NK-92 (cell line): ENCODE measurements at regions not wholly inside any gene's neighbourhood (a gene's known extent, or its start where the extent isn't known, plus 50 kb on each side); places are given as distances from the start of the nearest gene placed in this dataset.
"Not testable (repeated sequence)": the region's sequence is repeated elsewhere in the genome, so short reads cannot be mapped to it uniquely, and the experiment has no call there.

Experiments used
- DNase-seq: peaks from one replicate; lab custom pipeline; 2025; ENCODE audit not compliant: unreplicated experiment; lab: John Stamatoyannopoulos, UW

DNA sequence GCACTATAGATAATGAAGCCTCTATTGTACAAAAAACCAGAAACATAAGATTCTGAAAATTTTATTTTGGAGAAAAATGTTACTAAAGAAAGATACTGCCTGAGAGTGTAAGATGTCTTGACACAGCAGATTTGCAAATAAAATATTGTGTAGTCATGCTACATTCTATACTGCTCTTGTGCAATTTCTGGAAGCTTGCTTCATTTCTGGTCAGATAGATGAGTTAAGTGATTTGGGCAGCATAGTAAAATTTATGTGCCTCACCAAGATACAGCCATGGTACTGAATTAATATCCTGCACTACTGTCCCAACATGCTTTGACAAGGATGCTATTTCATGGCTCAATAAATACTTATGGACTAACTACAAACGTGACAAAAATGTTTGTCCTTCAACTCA lies 55.1 kb upstream of the STARD13 start:
- no peak for DNase-seq

DNA sequence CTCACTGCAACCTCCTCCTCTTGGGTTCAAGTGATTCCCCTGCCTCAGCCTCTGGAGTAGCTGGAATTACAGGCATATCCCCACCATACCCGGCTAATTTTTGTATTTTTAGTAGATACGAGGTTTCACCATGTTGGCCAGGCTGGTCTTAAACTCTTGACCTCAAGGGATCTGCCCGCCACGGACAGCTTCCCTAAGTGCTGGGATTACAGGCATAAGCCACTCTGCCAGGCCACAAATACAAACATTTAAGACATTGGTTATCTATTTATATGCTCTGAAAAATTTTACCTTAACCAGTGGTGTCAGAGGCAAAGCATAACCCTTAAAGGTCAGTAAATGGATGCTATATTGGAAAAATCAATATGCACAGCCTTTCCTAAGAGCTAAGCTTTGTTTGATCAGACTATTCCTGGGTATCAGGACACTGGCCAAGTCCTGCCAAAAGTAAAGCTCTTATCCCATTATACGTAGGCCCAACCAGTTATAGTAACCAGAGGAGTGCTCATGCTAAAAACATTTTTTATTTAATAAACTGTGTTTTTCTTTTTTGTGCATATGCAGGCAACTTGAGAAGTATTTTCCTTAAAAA lies 56.4 kb upstream of the STARD13 start:
- no peak for DNase-seq

DNA sequence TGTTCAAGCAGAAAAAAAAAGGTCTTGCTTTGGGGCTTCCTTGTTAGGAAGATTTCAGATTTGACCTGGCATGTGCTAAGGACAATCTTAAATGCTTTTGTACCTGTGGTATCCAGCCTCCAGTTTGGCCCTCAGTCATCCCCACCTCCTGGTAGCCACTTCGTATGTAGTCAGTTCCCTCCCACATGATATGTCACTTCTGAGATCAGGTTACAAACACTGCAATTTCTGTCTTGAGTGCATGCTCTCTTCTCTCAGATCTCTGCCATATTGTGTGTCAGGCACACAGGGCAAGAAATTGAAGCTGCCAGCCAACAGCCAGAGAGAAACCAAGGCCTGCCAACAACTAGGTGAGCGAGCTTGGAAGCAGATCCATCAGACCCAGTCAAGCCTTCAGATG lies 60.3 kb upstream of the STARD13 start:
- DNase-seq: no peak

DNA sequence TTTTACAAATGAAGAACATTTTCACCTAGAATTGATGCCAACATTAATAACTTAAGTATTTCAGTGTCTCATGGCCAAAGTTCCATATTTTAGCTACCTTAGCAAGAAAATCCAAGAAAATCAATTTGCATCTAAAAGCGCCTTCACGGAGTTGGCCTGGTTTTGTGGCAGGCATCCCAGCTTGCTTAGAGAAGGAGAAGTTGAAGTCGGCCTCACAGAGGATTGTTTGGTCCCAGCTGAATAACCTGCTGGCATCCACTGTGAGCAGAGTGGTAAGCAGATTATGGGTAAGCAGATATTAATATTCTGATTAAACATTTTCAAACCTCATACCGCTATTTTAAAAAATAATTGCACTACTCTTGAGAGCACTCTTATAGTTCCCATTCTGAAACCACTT lies 62.3 kb upstream of the STARD13 start:
- no peak for DNase-seq

DNA sequence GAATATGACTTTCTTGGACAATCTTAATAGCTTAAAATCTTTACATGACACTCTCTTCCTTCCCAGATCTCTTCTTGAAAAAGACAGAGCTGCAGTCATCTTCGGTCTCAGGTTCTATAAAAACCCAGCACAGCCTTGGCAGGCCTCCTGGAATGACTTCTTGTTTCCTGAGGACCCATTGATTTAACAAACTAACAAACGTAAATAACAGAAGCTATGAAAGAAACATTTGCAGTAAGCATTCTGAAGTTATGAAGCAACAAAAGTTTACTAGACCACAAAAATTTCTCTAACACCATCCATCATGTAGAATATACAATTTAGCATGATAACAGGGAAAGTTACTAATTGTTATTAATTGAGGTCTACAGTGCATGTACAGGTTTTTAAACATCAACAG lies 62.8 kb upstream of the STARD13 start:
- DNase-seq: no peak

DNA sequence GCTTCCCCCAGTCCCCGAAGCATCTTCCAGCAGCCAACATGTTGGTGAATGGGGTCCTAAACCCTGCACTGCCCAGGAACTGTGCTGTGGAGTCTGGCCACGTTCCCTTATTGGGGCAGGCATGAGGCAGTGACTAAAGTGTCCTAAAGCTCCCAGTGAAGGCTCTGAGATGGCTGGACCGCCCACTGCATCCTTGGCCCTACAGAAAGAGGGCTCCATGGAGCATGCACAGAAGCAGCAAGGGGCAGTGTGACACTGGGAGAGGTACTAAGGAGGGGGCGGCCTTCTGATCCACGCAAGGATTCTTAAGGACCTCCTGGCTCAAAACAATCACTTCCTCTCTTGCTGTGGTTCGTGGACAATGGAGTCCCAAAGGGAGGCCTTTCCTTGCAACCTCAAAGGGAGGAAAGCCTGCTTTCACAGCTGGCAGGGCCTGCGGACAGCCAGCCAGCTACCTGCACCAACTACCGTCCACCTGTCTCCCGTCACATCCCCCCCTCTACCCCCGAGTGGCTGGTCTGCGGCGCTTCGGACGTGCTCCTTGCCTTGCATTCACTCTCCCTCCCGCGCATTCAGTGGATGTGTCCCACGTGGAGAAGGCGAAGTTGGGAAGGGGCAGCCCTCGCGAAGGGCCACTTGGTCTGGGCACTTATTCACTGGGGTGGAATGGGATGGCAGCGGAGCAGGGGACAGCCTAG lies 63.9 kb upstream of the STARD13 start:
- DNase-seq: no peak

DNA sequence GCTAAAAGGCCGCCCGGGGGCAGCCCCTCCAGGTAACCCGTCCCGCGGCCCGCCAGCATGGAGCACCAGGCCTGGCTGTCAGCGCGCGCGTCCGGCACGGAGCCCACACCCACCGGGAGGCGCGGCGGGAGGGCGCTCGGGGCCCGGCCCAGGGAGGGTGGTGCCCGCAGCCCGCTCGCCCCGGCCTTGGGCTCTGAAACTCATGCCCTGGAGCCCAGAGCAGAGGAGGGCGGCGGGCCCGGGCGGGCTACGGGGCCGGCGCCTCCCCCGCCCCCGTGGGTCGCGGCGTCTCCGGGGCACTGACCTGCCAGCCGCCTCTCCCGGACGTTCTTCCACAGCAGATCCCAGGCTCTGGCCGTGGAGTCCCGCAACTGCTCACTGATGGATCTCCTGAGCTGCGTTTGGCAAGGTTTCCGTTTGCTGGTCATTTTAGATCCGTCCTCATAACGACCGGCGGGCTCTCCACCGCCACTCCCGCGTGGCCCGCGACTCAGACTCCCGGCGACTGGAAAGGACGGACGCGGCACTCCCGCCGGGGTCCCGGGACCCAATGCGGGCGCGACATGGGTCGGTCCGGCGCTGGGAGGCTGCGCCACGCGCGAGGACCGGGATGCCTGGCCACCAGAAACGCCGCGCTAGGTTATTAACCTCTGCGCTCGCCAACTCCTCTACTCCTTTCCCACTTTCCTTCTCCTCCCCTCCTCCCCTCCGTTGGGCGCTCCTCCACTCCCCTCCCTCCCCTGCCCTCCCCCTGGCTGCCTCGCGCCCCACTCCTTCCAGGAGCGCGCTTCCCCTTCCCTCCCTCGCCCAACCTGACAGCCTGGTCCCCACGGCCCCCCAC lies 64.7 kb upstream of the STARD13 start:
- DNase-seq: no peak

DNA sequence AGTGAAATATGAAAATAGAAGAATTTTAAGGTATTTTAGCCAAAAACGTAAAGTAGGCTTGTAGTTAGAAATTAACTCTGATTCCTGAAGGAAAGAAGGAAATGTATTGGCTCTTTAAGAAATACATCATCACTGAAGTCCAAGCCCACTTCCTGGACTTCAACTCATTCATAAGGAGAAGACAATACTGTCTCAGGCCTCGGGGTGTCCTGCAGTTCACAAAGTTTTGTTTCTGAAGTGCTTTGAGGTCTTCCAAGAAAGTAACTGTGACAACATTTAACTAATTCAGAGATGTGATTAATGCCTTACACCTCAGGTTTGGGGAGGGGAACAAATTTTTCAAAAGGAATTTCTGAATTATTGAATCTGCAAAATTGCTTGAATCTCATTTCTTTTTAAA lies 65.8 kb upstream of the STARD13 start:
- DNase-seq: no peak

DNA sequence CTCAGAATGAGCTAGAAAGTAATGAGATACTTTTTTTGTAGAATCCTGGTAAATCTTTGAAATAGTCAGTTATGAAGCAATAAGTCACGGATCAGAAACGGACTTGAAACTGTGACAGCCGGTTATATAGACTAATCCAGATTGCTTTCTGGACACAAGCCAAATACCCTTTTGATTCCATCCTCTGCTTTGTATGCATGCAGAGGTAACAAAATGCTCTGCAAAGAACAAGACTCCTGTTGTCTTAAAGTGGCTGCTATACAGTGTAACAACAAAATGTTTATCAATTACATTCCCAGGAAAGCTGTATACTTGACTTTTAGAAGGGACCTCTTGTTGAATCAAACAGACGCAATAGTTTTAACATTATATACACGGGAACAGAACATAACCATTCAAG lies 66.5 kb upstream of the STARD13 start:
- DNase-seq: no peak

DNA sequence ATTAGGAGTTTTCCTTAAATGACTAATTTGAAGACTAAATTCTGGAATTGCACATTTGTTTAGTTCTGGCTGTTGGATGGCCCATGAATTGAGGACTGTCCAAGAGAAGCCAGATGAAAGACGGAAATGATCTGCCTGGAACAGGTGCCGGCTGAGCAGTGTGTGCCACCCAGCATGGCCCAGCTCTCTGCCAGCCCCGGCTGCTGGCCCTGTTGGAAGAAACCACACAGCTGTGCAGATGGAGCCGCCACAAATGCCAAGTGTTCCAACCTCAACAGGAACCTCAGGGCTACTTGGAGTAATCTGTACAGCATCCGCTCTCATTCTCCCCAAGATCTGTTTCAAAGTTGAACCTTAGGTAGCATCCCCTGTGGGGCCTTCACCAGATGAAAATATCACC lies 67.0 kb upstream of the STARD13 start:
- DNase-seq: no peak

DNA sequence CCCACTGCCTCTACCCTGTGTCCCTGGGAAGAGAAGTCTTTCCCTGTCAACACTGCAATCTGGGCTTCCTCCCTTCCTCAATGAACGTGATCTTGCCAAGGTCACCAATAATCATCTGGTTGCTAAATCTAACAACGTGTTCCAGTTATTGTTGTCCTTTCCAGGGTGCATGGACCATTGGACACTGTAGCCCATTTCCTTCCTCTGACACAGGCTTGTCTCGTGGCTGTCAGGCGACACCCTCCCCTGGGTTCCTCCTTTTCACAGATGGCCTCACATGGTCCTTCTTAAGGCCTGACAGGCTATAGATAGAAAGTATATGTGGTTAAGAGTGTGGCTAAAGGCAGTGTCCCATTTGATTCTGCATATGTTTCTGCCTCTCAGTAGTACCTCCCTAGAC lies 67.7 kb upstream of the STARD13 start:
- no peak for DNase-seq

DNA sequence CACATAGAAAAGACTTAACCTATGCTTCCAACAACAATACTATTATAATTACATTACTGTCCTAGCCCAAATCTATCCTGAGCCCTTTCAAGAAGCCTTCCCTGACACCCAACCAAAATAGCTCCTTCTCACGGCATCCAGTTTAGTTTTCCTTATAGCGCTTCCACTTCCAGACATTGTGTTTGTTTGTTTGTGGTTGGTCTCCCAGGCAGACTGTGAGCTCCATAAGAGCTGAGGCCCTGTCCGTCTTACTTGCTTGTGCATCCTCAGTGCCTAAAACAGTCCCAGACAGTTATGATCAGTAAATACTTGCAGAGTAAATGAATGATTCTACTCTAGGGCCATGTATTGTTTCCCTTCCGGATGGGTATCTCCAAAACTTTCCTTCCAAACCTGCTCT lies 68.1 kb upstream of the STARD13 start:
- no peak for DNase-seq

DNA sequence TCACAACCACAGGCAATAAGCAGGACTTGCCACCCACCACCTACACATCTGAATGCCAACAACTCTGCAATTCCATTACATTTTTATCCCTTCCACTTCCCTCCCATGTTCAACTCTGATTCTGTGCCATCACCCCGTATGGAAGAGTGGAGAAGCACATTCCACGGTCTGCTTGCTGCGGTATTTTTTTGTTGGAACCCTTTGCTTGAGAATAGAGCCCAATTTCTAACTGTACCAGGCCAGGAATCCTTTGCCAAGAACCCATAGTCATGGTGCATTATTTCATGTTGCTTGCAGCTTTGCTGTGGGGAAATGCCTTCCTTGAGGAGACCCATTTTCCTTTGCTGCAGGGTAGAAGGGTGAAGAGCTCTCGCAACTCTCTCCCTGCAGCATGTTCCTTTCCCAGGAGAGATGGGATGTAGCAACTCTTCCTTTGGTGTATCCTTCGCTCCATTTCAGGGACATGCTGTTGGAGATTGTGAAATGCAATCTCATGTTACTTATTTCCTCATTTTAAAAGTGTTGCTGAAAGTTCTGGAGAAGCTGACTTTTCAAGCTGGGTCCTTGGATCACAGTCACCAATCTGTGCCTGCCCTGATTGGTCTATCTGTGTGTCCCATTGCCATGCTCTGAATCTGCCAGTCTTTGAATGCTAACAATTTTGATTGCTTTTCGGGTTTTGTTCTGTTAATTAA lies 69.8 kb upstream of the STARD13 start:
- no peak for DNase-seq

DNA sequence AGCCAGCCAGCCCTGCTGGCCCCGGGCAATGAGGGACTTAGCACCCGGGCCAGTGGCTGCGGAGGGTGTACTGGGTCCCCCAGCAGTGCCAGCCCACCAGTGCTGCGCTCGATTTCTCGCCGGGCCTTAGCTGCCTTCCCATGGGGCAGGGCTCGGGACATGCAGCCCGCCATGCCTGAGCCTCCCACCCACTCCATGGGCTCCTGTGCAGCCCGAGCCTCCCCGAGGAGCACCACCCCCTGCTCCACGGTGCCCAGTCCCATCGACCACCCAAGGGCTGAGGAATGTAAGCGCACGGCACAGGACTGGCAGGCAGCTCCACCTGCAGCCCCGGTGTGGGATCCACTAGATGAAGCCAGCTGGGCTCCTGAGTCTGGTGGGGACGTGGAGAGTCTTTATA lies 72.5 kb upstream of the STARD13 start:
- DNase-seq: not testable (repeated sequence)

DNA sequence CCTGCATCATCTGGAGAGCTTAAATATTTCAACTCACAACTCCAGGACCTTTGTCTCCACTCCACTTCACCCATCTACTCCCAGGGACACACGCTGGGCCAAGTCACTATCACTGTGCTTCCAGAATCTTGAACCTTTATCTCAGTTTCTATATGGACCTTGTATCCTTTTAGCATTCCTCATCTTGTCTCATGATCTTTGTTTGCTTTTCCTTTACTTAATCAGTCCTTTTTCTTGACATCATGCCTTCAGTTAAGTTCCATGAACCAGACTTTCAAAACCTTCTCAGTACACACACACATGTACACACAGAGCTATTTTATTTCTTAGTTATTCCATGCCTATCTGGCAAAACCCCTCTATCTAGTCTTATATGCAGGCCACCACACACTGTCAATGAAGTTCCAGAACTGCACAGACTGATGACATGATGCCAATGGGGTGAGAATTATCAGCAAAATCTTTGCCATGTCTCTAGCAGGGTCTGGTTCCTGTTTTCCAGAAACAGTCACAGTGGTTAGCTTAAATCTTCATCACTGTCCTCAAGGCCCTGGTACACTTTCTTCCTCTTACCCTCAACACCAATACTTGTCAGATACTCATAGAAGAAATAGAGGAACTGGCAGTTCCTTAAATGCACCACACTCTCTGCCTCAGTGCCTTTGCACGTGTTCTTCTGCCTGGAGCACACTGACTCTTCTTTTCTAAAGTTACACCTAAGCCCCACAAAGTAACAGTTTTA lies 77.6 kb upstream of the STARD13 start:
- no peak for DNase-seq

DNA sequence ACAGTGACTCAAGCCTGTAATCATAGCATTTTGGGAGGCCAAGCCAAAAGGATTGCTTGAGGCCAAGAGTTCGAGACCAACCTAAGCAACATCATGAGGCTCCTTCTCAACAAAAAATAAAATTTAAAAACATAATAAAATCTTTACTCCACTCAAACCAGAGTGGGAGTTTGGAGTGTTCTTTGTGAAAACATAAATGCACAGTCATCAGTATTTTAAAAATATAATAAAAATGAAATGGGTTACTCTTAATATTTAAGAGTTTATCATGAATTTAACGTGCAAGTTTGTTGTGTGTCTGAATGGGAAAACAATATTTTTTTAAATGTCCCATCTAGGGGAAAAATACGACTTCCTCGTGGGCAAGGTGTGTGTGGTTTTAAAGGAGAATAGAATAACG lies 78.6 kb upstream of the STARD13 start:
- no peak for DNase-seq

DNA sequence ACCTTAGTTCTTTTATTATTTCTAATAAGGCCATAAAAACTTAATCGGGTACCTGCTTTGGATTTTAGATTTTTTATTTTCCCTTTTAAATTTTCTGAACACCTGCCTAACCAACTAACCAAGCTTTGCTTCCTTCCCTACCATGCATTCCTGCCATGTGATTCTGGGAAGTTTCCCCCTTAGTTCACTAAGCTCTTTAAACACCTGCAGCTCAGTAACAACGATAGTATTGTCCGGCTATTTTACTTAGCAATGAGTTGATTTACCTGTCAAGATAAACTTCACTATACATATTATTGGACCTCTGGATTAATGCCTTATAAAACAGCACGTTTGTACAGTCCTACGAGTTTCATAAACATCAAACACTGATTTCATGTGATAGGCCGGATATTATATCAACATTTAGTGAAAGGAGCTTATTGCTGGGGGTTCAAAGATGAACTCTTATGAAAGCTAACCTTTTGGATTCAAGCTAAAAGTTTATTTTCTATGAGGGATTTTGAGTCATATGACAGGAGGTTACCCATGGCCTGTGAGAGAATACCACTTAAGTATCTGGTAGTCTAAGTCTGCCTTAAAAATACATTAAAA lies 81.0 kb upstream of the STARD13 start:
- no peak for DNase-seq

DNA sequence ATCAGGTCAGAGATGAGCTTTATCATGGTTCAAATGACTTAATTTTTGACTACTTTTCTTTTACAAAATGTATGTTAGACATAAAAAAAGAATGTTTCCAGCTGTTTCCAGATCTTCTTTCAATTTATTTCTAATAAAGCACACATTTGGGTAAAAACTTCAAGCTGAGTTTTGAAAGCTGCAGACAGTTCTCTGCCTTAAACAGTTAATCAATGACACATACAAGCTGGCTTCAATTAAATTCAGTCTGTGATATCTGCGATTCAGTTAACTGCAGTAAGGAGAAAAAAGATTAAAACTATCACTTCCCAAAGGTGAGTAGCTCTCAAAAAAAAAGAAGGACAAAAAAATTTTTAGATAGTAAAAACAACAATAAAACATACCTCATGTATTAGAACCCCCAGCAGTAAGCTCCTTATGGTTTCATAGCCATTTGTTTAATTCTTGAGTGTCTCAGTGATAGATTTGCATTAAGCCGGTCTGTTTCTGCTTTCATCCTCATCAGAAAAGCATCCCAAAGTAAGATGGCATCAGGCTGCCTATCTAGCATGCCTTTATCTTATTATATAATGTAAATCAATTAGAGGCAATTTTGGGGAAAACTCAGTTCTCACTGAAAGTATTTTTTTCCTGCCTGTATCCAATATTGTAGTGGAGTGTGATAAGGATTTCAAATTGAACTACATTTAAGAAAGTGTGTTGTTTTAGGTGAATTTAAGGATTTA lies 81.8 kb upstream of the STARD13 start:
- no peak for DNase-seq

DNA sequence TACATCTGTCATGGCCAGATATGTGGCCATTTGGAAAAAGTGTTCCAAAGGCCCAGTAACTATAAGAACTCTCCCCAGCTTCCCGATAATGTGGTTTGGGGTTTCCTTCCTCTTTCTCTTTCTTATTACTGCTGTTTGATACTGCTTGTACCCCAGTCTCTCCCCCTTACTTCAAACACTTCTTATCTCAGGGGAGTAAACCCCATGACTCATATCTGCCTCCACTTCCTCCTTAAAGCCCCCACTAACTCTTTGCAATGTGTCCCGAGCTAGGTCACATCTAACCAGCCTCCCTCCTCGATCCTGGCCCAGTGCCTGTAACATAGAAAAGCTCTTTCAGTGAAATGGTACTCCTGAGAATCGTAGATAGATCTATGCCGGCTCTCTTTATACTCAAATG lies 82.4 kb upstream of the STARD13 start:
- no peak for DNase-seq

DNA sequence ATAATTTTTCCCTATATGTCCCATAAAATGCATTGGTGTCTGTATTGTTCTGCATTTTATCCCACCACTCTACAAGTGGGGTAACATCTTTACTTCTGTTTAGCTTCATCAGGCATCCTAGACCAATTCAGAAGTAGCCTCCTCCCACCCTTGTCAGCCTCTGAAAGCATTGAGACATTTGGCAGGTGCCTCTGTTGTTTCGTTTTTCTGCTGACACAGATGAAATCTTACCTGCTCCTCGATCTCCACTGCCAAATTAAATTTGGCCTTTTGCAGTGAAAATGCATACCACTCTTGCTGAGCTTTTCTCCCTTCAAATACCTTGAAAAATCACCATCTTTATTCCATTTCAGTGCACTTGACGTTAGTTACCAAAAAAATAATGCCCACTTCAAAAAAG lies 83.5 kb upstream of the STARD13 start:
- no peak for DNase-seq
